Colon (tissue), 2 donors: ENCODE measurements at regions not wholly inside any gene's neighbourhood (a gene's known extent, or its start where the extent isn't known, plus 50 kb on each side); places are given as distances from the start of the nearest gene placed in this dataset.

Source experiments
- FAIRE-seq: peaks from 2 replicates; lab custom pipeline; 2012; peaks lifted over from hg19 to GRCh38; lab: Jason Lieb, UNC
- donor health status: control.
- donor health status: control.

- no peak for FAIRE-seq
These were observed 516.8 kb downstream of the CFAP47 start for GRCh38 chrX:36436361-36436760.

- no peak for FAIRE-seq
These were observed 523.5 kb downstream of the CFAP47 start for GRCh38 chrX:36443007-36443406.

- FAIRE-seq: no peak
These were observed 526.0 kb downstream of the CFAP47 start for GRCh38 chrX:36445566-36445965.

GRCh38 chrX:36462142-36462541, 542.6 kb downstream of the CFAP47 start:
- FAIRE-seq: no peak

- FAIRE-seq: peak; percentile 83
These were observed 527.6 kb upstream of the FAM47C start for GRCh38 chrX:36480441-36480990.

GRCh38 chrX:36501169-36501702, 506.9 kb upstream of the FAM47C start:
- FAIRE-seq: no peak

GRCh38 chrX:36504625-36505024, 503.5 kb upstream of the FAM47C start:
- peak; percentile 14 for FAIRE-seq

GRCh38 chrX:36508042-36508441, 500.1 kb upstream of the FAM47C start:
- no peak for FAIRE-seq

- FAIRE-seq: no peak
These were observed 497.4 kb upstream of the FAM47C start for GRCh38 chrX:36510736-36511135.

- FAIRE-seq: no peak
These were observed 479.5 kb upstream of the FAM47C start for GRCh38 chrX:36528661-36529060.

- FAIRE-seq: no peak
These were observed 473.3 kb upstream of the FAM47C start for GRCh38 chrX:36534900-36535299.

- no peak for FAIRE-seq
These were observed 464.7 kb upstream of the FAM47C start for GRCh38 chrX:36543499-36543898.

GRCh38 chrX:36562986-36563385, 445.2 kb upstream of the FAM47C start:
- no peak for FAIRE-seq

GRCh38 chrX:36568946-36569345, 439.2 kb upstream of the FAM47C start:
- no peak for FAIRE-seq

GRCh38 chrX:36573720-36574119, 434.4 kb upstream of the FAM47C start:
- FAIRE-seq: no peak

- FAIRE-seq: no peak
These were observed 432.5 kb upstream of the FAM47C start for GRCh38 chrX:36575670-36576069.

GRCh38 chrX:36577006-36577405, 431.2 kb upstream of the FAM47C start:
- FAIRE-seq: no peak

- no peak for FAIRE-seq
These were observed 427.1 kb upstream of the FAM47C start for GRCh38 chrX:36581030-36581429.

- FAIRE-seq: no peak
These were observed 424.5 kb upstream of the FAM47C start for GRCh38 chrX:36583674-36584073.

GRCh38 chrX:36609616-36610585, 398.3 kb upstream of the FAM47C start:
- no peak for FAIRE-seq

- no peak for FAIRE-seq
These were observed 381.3 kb upstream of the FAM47C start for GRCh38 chrX:36626898-36627297.

- FAIRE-seq: no peak
These were observed 367.9 kb upstream of the FAM47C start for GRCh38 chrX:36640232-36640631.

- FAIRE-seq: no peak
These were observed 366.1 kb upstream of the FAM47C start for GRCh38 chrX:36642052-36642451.
